Lung (tissue), 11 donors: ENCODE measurements at regions not wholly inside any gene's neighbourhood (a gene's known extent, or its start where the extent isn't known, plus 50 kb on each side); places are given as distances from the start of the nearest gene placed in this dataset.

Experiments
- ATAC-seq: fragments of 200-7000 bp; cut with Tn5 transposase; one replicate; pipeline ENCODE4 v1.9.1; 2020; ENCODE audit warnings: moderate number of reproducible peaks; ENCODE audit not compliant: insufficient read depth, low FRiP score
- DNase-seq, 3 donors: peaks; one replicate each; pipeline ENCODE4 v3.0.0-alpha.2; 2013 to 2017
- H3K27ac ChIP-seq, 2 donors: one replicate each; pipeline ENCODE4 v1.5.1; 2013; ENCODE audit warnings: mild to moderate bottlenecking in 2 of 2, moderate library complexity in 2 of 2, control low read depth in 1 of 2, inconsistent platforms in 1 of 2, low read depth in 1 of 2, low read length in 1 of 2
- H3K27me3 ChIP-seq, 3 donors: one replicate each; pipeline ENCODE4 v1.5.1; 2013; ENCODE audit warnings: low read length in 2 of 3; ENCODE audit not compliant: control insufficient read depth in 3 of 3, insufficient read depth in 3 of 3
- H3K36me3 ChIP-seq, 4 donors: one replicate each; pipeline ENCODE4 v1.5.1; 2013; ENCODE audit warnings: low read length in 4 of 4, mild to moderate bottlenecking in 1 of 4, moderate library complexity in 1 of 4; ENCODE audit not compliant: control insufficient read depth in 4 of 4, insufficient read depth in 4 of 4
- H3K4me1 ChIP-seq, 5 donors: one replicate each; pipeline ENCODE4 v1.5.1; 2013; ENCODE audit warnings: low read length in 5 of 5, mild to moderate bottlenecking in 2 of 5, moderate library complexity in 1 of 5; ENCODE audit not compliant: control insufficient read depth in 5 of 5, insufficient read depth in 5 of 5
- H3K4me3 ChIP-seq: one replicate; pipeline ENCODE4 v1.5.1; 2013; ENCODE audit warnings: mild to moderate bottlenecking, control low read depth, moderate library complexity
- H3K9ac ChIP-seq, 2 donors: one replicate each; pipeline ENCODE4 v1.5.1; 2013; ENCODE audit warnings: low read length in 2 of 2, control low read depth in 1 of 2; ENCODE audit not compliant: insufficient read depth in 1 of 2
- H3K9me3 ChIP-seq, 4 donors: one replicate each; pipeline ENCODE4 v1.5.1; 2013; ENCODE audit warnings: low read length in 3 of 4, mild to moderate bottlenecking in 1 of 4, moderate library complexity in 1 of 4; ENCODE audit not compliant: control insufficient read depth in 4 of 4, insufficient read depth in 3 of 4
- WGBS, 2 donors: extraction: QIAGEN DNeasy Blood & Tissue Kit; methylation state at CpG; one replicate each; pipeline ENCODE4 v1.1.7; 2013; 5-methylcytosine and 5-hydroxymethylcytosine counted together
- TF ChIP-seq, protein P1 (sequence below): IDR thresholded peaks from 2 replicates; pipeline ENCODE4 v1.5.1; 2012; ENCODE audit warnings: mild to moderate bottlenecking; ENCODE audit errors: control extremely low read depth, extremely low read depth
- donor health status: control.
- donor health status: control.
- donor health status: Bipolar disorder and iron deficiency.
- donor health status: healthy.
- donor health status: DM: yes; HTN: yes; CAD: no.

DNA sequence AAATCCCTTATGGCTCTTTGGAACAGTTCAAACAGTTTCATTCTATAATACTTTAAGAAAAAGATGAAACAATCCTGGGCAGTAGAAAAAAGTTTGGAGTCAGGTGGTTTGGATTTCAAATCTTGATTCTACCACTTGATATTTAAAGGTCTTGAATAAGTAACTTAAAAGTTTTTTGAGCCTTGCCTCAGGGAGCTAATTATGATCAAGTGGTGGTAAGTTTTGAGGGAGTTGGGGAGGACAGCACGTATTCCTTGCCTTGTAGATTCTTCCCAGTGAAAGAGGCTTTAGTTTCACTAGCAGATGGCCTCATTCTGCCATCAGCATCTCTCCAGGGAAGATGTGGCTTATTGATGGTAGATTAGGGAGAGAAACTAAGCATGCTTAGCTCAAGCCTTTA, 168.4 kb upstream of the CSNK1A1L start:
- no peak overlapping the region for H3K9ac ChIP-seq
- no peak for DNase-seq
- H3K36me3 ChIP-seq: no peaks in the 10 kb centered on the region
- ATAC-seq: no peak
- H3K4me3 ChIP-seq: no peak overlapping the region
- no peak overlapping the region for H3K27ac ChIP-seq
- H3K27me3 ChIP-seq: no peaks in the 10 kb centered on the region
- TF ChIP-seq, protein P1, sequence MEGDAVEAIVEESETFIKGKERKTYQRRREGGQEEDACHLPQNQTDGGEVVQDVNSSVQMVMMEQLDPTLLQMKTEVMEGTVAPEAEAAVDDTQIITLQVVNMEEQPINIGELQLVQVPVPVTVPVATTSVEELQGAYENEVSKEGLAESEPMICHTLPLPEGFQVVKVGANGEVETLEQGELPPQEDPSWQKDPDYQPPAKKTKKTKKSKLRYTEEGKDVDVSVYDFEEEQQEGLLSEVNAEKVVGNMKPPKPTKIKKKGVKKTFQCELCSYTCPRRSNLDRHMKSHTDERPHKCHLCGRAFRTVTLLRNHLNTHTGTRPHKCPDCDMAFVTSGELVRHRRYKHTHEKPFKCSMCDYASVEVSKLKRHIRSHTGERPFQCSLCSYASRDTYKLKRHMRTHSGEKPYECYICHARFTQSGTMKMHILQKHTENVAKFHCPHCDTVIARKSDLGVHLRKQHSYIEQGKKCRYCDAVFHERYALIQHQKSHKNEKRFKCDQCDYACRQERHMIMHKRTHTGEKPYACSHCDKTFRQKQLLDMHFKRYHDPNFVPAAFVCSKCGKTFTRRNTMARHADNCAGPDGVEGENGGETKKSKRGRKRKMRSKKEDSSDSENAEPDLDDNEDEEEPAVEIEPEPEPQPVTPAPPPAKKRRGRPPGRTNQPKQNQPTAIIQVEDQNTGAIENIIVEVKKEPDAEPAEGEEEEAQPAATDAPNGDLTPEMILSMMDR: no peak
- peaks cover 0 to 5% (median 0%) of the 10 kb centered on the region in 5 donors for H3K4me1 ChIP-seq
- H3K9me3 ChIP-seq: peaks cover 0 to 8% (median 6%) of the 10 kb centered on the region in 4 donors
- 59 to 71% methylated on average over 1 of the region's 1 CpG for WGBS, 2 donors

DNA sequence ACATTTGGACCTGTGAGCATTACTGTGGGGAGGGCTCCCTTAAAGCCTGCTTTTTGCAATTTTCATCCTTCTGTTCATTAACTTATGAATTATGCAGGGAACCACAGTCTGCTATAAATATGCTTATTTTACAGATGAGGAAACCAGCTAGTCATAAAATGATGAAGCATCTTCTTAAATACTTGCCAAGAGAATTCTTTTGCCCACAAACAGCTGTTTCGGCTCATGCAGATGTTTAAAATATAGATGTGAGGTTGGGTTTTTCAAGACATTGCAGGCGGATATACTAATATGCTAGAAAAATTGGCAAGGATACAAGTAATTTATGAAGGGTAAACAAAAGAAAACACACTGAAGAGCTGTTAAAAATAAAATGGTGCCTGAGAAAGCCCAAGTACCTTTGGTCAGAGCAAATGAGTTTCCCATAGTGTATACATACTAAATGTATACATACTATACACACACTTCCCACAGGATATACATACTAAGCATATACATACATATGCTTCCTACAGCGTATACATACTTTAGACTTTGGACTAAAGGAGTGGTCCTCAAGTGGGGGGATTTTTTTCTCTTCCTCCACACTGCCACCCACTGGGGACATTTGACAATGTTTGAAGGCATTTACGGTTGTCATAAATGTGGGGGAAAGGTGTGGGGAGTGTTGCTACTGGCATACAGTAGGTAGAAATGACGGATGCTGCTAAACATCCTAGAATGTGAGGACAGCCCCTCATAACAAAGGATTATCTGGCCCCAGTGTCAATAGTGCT, 164.9 kb upstream of the CSNK1A1L start:
- WGBS, 2 donors: 86 to 89% methylated on average over 5 of the region's 5 CpGs
- ATAC-seq (no peak), DNase-seq (peak in 2 of 3 donors; percentile 44 to 64)
- TF ChIP-seq, protein P1: no peak
- Histone ChIP-seq H3K27ac (no peak overlapping the region), H3K27me3 (no peaks in the 10 kb centered on the region), H3K36me3 (no peaks in the 10 kb centered on the region), H3K4me1 (peaks cover 0 to 5% (median 0%) of the 10 kb centered on the region in 5 donors), H3K9me3 (peaks cover 0 to 8% (median 6%) of the 10 kb centered on the region in 4 donors), H3K4me3 (no peak overlapping the region), H3K9ac (no peak overlapping the region)

DNA sequence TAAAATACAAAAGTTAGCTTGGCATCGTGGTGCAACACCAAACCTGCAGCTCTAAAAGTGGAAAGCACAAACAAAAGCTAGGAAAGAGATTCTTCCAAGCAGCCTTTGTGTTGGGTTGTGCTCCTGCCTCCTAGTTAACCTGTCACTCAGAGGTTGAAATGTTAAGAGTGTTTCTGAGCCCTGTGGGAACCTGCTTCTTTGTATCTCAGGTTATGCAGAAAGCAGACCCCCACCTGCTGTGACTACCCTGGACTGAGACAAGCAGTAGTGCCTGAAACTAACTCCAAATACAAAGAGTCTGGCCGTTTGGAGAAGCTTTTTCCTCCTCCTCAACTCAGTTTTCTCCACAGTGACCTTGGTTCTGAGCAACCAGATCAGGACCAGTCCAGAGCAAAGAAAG, 158.4 kb upstream of the CSNK1A1L start:
- Histone ChIP-seq H3K4me1 (no peaks in the 10 kb centered on the region), H3K27ac (no peak overlapping the region), H3K27me3 (no peaks in the 10 kb centered on the region), H3K9me3 (peaks cover 0 to 7% (median 1%) of the 10 kb centered on the region in 4 donors), H3K4me3 (no peak overlapping the region), H3K9ac (no peak overlapping the region), H3K36me3 (no peaks in the 10 kb centered on the region)
- TF ChIP-seq, protein P1: no peak
- 49 to 55% methylated on average over 2 of the region's 2 CpGs for WGBS, 2 donors
- ATAC-seq: no peak
- no peak for DNase-seq
